NCI-H128 (cell line): ENCODE measurements at regions not wholly inside any gene's neighbourhood (a gene's known extent, or its start where the extent isn't known, plus 50 kb on each side); places are given as distances from the start of the nearest gene placed in this dataset.

Source experiments
- DNase-seq: peaks from one replicate; lab custom pipeline; 2025; ENCODE audit not compliant: unreplicated experiment; lab: John Stamatoyannopoulos, UW

DNA sequence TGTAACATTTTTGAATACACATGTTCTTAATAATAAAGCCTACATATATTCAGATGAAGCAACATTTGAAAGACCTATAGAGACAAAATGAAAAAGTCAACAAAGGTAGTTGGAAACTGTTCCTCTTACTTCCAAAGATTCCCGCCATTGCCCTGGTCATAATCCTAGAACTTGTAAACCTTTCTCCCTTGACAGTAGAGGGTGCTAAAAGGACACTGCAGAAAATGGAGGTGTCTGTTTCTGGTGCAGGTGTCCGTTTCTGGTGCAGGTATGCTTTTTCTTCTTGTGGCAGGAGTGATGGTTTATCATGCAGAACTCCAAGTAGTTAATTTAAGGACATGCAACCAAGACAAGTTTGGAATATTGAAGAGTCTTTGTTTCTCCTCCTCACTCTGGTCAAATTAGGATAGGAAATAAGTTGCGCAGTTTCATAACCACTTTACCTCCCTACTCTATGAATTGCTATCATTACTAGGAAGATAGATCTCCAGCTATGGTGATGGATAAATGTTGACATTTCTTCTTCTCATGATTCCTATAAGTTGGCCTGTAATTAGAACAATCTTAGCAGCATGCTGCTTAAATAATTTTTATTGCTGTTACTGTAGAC, 56.0 kb upstream of the FAM174A start:
- no peak for DNase-seq

DNA sequence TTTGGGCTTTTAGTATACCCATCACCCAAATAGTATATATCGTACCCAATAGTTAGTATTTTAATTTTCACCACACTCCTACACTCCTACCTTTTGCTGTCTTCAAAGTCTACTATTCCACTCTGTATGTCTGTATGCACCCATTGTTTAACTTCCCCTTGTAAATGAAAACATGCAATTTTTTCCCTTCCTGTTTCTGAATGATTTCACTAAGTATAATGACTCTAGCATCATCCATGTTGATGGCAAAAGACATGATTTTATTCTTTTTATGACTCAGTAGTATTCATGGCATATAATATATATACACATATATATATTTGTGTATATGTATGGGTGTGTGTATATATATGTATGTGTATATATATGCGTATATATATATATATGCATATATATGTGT, 63.1 kb upstream of the FAM174A start:
- no peak for DNase-seq

DNA sequence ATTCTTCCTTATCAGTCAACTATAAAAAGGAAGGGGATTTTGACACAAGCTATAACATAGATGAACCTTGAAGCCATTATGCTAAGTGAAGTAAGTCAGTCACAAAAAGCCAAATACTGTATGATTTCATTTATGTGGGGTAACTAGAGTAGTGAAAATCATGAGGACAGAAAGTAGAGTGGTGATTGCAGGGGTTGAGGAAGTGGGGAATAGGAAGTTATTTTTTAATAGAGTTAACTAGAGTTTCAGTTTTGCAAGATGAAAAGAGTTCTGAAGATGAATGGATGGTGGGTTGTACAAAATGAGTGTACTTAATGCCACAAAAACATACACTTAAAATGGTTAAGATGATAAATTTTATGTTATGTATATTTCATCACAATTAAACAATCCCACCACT, 65.4 kb upstream of the FAM174A start:
- no peak for DNase-seq

DNA sequence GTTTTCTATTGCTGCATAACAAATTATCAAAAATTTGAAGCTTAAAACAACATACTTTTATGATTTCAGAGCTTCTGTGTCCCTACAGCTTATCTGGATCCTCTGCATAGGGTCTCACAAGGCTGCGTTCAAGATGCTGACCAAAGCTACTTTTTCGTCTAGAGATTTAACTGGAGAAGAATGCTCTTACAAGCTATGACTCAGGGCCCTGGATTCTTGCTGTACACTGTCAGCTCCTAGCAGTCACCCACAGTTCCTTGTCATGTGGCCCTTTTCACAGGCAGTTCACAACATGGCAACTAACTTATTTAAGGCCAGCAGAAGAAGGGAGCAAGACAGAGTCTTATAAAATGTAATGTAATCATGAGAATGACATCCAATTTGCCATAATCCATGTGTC, 70.8 kb upstream of the FAM174A start:
- DNase-seq = no peak

DNA sequence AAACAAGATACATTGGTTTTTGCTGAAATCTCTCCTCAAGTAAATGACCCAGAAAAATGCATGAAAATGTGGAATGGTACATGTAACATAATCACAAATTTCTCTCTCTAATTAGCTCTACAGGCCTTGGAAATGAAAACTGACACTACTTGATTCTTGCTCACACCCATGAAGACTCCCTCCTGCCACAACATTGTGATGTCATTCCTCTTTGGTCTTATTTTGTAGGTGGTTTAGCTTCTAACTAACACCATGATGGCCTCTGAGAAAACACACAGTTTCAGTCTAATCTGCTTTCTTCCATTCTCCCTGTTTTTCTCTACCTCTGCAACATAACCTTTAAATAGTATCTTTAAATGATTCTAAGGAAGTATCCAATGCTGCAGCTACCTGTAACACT, 78.6 kb upstream of the FAM174A start:
- no peak for DNase-seq

DNA sequence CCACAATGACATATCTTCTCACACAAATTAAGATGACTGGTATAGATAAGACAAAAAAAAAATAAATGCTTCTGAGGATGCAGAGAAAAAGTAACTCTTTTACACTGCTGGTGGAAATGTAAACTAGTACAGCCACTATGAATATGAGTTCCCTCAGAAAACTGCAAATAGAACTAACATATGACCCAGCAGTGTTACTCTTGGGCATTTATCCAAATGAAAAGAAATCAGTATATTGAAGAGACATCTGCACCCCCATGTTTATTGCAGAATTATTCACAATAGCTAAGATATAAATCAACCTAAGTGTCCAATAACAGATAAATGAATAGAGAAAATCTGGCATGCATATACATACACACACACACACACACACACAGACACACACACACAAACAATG, 83.0 kb upstream of the FAM174A start:
- no peak for DNase-seq

DNA sequence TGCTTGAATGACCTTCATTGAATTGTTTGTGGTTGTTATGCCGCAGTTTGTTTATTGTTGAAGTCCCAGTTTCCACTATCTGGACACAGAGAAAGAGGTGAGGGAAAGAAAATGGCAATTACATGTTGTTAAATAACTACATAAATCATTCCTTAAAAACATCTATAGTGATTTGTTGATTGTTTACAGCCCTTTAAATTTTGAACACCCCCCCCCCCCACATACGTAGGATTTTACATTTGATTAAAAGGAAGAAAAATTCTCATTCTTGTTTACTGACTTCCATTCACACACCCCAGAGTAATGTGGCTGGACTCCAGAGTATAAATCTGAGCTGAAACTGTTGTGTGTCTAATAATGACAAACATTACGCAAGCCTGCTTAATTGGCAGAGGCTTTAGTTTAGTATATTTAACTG, 87.1 kb upstream of the FAM174A start:
- no peak for DNase-seq

DNA sequence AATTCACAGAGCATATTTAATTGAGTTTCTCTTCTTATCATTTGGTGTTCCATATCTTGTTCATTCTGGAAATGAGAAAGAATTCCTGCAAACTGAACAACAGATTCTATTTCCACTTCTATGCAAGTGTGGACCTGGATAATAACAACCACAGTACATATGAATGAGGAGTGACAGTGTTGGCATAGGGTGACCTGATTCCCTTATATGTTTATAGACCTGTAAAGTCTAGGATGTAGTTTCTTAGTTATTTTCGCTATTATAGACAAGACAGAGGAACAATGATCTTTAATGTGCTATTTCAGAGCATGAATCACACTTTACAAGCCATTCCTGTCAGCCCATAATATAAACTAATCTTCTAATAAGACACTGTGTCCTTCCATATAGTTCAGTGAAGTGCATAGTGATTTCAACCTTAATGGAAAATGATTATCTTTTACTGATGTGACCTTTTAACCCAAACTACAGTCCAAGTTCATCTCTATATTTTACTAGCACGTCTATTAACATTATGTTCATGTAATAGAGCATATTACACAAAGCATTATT, 88.2 kb upstream of the FAM174A start:
- no peak for DNase-seq

DNA sequence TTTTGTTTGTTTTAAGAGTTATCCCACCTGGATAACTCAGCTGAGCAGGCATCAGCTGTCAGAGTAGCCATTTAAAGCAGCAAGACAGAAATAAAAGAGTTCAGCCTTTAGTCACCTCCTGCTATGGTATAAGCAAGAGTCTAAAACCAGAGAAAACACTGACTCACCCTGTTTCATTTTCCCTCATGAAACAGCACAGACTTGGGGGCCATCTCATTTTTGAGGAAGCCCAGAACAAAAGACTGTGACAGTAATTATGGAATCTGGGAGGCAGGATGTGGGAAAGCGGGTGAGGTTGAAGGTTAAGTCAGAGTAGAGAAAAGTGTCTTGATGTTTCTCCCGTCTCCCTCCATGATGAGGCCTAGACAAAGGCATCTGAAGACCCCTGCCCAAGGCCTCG, 90.2 kb upstream of the FAM174A start:
- DNase-seq = no peak

DNA sequence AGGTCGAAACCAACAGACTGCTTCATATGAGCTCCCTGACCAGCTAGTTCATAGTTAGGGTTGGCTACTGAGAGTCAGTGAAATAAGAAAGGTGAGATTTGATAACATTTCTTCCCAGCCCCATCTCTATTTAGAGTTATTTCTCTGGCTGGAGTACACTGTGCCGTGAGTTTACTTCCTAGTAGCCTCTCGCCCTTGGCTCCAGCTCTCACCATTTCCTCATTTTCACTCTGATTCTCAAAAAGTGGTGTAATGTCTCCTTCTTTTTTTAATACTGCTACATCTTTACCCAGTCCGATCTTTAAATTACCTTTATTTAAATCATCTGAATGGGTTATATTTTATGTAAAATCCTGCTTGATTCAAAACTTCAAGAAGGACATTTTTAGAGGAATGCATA, 100.4 kb upstream of the FAM174A start:
- DNase-seq = no peak

DNA sequence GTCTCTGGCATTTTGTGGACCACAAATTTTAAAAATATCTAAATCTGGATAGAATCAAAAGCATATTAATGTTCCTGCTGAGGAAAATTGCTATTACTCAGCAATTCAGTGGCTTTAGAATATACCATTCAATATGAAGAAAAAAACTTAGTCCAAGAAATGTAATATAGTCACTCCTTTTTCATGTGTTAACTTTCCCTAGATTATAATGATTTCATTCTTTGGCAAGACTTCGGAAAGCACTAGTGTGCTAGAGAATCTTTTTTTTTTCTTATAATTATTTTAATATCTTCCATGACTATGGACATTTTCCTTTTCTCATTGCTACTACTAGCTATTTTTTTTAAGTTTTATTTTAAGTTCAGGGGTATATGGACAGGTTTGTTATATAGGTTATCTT, 102.4 kb upstream of the FAM174A start:
- DNase-seq = no peak

DNA sequence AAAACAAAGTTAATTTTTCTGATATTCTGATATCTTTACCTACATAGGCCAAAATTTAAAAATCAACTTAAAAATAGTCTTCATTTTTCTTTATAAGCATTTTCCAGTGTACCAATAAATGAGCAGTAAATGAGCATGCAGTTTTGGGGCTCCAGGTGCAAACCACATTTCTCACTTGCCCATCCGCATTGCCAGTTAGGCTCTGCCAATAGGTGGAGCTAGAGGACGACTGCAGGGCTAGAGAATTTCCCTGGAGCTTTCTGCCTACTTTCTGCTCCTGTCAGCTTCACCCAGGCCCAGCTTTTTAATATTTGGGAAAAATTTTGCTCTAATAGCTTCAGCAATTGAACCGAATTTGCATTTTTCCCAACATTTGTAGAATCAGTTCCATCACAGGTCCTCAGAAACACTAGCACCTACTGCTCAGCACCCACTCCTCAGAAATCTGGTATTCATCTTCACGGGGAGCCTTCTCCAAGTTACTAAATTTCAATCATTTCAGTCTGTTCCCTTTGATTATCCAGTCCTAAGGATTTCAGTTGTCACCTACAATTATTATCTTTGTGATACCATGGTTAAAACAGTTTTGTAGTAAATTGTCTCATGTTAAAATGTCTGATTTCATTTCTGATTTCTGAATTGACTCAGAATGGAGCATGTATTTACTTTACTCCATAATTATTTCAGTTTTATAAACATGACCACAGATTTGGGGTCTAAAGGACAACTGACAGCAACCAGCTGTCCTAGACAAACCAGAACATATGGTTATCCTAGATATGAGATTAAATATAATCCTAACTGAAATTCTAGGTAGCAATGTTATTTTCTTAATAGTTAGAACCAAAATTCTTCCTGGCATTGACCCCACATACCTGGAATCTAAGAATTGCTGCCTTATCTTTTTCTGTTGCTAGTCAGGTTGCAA, 104.6 kb upstream of the FAM174A start:
- no peak for DNase-seq

DNA sequence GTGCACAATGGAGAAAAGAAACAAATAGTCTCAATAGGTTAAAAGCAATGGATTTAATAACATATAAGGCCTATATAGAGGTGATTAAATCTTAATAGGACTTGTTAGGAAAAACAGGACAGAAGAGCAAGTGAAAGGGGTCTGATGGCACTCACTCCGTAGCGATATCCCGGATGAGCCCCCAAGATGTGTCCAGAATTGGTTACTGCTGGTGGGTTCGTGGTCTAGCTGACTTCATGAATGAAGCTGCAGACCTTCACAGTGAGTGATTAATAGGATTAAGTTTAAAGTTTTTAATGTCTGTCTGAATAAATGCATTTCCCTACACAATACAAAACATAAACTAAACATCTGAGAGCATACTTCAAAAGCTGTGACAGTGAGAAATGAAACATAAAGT, 110.4 kb upstream of the FAM174A start:
- no peak for DNase-seq

DNA sequence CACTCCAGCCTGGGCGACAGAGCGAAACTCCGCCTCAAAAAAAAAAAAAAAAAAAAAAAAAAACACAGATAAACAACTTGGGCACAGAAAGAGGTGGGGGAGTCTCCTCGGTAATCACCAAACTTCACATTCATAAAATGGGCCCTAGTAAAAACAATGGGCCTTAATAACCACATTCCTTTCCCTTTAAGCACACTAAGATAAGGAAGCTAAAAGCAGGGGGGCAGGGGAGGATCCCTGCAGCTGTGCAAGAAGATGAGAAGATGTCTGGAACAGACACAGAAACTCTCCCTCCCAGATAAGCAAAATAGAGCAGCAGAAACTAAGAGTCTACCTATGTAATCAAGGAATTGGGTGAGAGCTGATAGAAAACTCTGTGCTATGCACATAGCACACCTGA, 111.2 kb upstream of the FAM174A start:
- no peak for DNase-seq

DNA sequence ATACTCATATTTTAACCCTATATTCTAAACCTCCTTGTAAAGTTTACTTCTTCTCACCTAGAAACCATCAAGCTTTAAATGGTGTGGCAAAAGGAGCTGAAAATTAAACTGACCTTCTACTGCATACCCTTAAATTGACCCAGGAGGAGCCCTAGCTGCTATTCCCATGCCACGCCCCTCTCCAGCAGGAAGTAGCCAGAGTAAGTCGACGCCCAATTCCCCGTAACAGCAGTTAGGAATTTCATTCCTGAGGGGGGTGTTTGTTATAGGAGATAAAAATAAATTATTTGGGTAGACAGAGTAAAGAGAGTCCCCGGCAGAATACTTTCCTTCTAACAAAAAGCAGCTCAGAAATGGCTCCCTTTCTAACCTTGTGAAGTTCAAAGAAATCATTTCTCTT, 111.8 kb upstream of the FAM174A start:
- no peak for DNase-seq

DNA sequence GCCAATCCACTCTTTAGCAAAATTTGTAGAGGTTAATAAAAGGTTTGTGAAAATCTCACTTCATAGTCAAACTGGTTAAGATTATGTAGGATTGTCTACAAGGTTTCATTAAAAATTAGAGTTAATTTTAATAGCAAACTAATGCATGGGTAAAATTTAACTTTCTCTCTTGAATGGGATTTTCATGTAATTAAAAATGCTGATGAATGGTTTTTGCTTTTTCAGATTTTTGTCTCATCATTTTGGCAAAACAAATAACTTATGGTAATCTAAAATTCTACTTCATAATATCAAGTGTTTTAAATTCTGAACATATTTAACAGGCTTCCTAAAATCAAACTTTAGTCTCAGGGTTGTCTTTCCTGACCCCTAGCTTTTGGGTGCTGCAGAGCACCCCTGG, 113.8 kb upstream of the FAM174A start:
- DNase-seq = no peak

DNA sequence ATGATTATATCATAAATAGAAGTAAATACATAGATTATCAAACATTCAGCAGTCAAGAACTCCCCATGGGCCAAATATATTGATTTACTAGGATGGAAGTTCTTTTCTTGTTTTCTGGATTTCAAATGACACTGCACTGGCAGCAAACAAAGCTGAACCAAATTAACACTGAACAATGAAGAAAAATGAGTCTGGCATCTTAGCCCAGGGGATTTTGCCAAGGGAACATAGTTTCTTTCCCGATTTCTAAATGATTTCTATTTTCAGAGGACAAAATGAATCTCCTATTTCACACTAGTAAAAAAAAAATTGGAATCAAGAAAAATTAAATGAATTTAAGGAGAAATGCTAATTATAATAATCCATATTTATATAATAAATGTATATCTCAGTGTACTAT, 116.9 kb upstream of the FAM174A start:
- DNase-seq = no peak

DNA sequence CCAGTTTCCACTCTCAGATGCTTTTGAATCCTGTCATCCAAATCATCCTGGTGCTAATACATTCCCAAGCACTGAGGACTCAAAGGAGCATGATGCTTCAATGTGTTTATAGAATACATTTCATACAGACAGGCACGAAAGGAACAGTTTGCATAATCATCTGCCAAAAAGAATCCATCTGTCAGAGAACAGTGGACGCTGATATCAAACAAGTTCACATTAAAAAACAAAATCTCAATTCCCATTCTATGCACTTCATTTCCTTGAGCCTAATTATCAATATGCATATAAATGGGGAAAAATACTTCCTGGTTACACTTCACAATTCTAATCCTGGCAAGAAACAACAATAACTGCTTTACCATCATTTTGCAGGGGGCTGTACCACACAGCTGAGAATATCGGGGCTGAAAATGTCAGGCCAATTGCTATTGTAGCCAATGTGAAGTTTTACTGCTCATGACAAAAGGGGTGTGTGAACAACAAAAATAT, 125.5 kb upstream of the FAM174A start:
- DNase-seq = no peak

DNA sequence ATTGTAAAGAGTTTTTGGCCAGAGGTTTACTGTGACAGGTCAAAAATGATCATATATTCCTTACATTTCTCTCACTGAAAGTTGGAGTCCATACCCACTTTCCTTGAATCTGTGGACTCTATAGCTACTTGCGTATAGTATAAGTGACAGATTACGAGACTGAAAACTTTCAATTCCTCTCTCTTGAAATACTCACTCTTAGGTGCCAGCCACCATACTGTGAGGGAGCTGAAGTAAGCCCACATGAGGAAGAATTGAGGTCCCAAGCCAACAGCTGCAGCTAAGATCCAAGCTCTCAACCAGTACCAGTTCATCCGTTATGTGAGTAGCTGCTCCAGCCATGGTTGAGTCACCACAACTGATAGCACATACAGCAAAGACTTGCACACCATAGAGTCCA, 128.1 kb upstream of the FAM174A start:
- no peak for DNase-seq

DNA sequence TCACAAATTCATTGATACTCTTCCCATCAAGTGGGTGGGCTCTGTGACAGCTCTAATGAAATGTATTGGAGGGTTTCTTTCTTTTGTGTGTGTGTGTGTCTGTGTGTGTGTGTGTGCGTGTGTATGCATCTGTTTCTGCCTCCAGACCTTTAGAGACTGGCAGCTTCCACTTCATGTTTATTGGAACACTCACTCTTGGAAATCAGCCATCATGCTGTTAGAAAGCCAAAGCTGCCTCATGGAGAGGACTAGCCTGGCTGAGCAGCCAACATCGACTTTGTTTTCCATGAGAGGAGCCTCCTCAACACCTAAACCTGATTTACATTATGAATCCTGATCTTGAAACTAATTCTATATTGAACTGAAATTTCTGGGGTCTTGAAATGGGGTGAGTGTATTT, 128.5 kb upstream of the FAM174A start:
- no peak for DNase-seq

DNA sequence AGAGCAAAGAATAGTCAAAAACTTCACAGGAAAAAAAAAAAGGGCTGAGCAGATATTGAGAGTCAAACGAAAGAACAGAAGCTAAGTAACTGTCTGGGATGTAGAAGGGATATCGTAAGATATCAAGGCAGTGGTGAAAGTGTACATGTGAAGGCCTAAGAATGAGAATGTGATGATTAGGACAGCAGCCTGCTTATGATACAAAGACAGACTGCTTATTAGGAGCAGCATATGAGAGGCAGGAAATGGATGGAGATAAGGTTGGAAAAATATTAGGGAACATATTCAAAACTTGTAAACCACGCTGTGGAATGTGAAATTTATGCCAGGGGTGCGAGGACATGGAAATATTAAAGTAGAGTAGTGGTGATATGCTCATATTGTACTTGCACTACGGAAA, 133.1 kb upstream of the FAM174A start:
- DNase-seq = no peak

DNA sequence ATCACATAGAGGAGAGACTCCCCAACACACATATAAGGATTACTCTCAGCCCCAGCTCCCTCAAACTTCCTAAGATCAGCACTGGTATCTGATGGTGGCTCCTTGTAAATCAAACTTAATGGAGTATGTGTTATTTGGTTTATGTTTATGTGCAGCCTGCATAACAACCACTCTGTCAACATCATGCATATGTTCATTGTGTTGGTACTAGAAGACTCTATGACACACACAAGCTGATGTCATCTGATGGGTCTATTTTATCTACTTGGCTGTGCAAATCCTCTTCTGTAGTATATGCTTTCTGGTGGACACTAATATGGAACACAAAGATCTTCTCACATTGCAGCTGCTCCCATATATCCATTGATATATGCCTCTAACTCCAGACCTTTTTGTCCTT, 134.0 kb upstream of the FAM174A start:
- DNase-seq = no peak
